Dendritic cell treated with granulocyte-macrophage colony-stimulating factor and Interleukin-4, amounts not matched to agents 40 ng/mL and 50 ng/mL, for 4 days (primary cell): ENCODE measurements at regions not wholly inside any gene's neighbourhood (a gene's known extent, or its start where the extent isn't known, plus 50 kb on each side); places are given as distances from the start of the nearest gene placed in this dataset.
A peak's percentile ranks its signal among the peaks of the same experiment; 100 is the strongest.

Experiments used
- H3K27ac Mint-ChIP-seq: one replicate; pipeline ENCODE4 v1.8.0; 2022; ENCODE audit warnings: mild to moderate bottlenecking, mixed read lengths
- H3K27me3 Mint-ChIP-seq: one replicate; pipeline ENCODE4 v1.8.0; 2022; ENCODE audit warnings: mild to moderate bottlenecking, mixed read lengths
- H3K36me3 Mint-ChIP-seq: one replicate; pipeline ENCODE4 v1.8.0; 2022; ENCODE audit warnings: low read depth, mixed read lengths
- H3K4me1 Mint-ChIP-seq: one replicate; pipeline ENCODE4 v1.8.0; 2022; ENCODE audit warnings: low read depth, mixed read lengths
- H3K4me3 Mint-ChIP-seq: one replicate; pipeline ENCODE4 v1.8.0; 2022; ENCODE audit warnings: mild to moderate bottlenecking, moderate library complexity, mixed read lengths
- H3K9me3 Mint-ChIP-seq: one replicate; pipeline ENCODE4 v1.8.0; 2022; ENCODE audit warnings: mixed read lengths
- intact Hi-C: fragments of 100-400 bp; cut with micrococcal nuclease; formaldehyde crosslinking; loops from one replicate; pipeline ENCODE4 v1.15.0; 2022

GRCh38 chr7:98495200-98495955, 94.5 kb upstream of the BAIAP2L1 start:
- Mint-ChIP-seq H3K9me3 (peaks cover 42% of the 10 kb centered on the region), H3K27ac (no peak overlapping the region), H3K4me3 (no peak overlapping the region), H3K4me1 (no peaks in the 10 kb centered on the region), H3K36me3 (no peaks in the 10 kb centered on the region), H3K27me3 (no peaks in the 10 kb centered on the region)
- intact Hi-C loops: no loop called here

GRCh38 chr7:98493030-98493778, 92.3 kb upstream of the BAIAP2L1 start:
- intact Hi-C loops: no loop called here
- no peaks in the 10 kb centered on the region for H3K4me1 Mint-ChIP-seq
- H3K4me3 Mint-ChIP-seq: no peak overlapping the region
- no peaks in the 10 kb centered on the region for H3K27me3 Mint-ChIP-seq
- no peaks in the 10 kb centered on the region for H3K36me3 Mint-ChIP-seq
- peaks cover 29% of the 10 kb centered on the region for H3K9me3 Mint-ChIP-seq
- H3K27ac Mint-ChIP-seq: no peak overlapping the region

DNA sequence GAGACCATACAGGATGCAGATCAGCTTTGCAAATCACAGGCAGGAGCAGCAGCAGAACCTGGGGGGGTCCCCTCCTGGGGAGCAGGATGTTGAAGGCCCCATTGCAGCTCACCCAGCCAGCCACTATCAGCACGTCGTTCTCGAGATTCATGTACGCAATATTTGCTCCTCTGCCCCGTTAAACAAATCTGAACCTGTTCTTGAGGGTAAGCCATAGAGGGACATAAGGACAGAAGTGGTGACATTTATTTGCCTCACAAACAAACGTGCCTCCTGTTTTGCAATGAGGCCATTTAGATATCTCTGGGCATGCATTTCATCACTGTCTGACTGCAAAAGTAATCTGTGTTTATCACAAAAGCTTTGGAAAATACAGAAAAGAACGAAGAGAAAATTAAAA, 87.3 kb upstream of the BAIAP2L1 start:
- Mint-ChIP-seq H3K27me3 (no peaks in the 10 kb centered on the region), H3K27ac (no peak overlapping the region), H3K9me3 (peaks cover 7% of the 10 kb centered on the region), H3K4me3 (no peak overlapping the region), H3K4me1 (no peaks in the 10 kb centered on the region), H3K36me3 (no peaks in the 10 kb centered on the region)
- intact Hi-C loops: no loop called here

- Mint-ChIP-seq H3K27me3 (no peaks in the 10 kb centered on the region), H3K27ac (no peak overlapping the region), H3K9me3 (peaks cover 7% of the 10 kb centered on the region), H3K4me1 (no peaks in the 10 kb centered on the region), H3K4me3 (no peak overlapping the region), H3K36me3 (no peaks in the 10 kb centered on the region)
- intact Hi-C loops: no loop called here
Measured at GRCh38 chr7:98483964-98484545, 83.2 kb upstream of the BAIAP2L1 start.

GRCh38 chr7:98483276-98483963, 82.5 kb upstream of the BAIAP2L1 start:
- no peaks in the 10 kb centered on the region for H3K36me3 Mint-ChIP-seq
- intact Hi-C loops: no loop called here
- peaks cover 7% of the 10 kb centered on the region for H3K9me3 Mint-ChIP-seq
- no peak overlapping the region for H3K4me3 Mint-ChIP-seq
- H3K27me3 Mint-ChIP-seq: no peaks in the 10 kb centered on the region
- no peak overlapping the region for H3K27ac Mint-ChIP-seq
- no peaks in the 10 kb centered on the region for H3K4me1 Mint-ChIP-seq

DNA sequence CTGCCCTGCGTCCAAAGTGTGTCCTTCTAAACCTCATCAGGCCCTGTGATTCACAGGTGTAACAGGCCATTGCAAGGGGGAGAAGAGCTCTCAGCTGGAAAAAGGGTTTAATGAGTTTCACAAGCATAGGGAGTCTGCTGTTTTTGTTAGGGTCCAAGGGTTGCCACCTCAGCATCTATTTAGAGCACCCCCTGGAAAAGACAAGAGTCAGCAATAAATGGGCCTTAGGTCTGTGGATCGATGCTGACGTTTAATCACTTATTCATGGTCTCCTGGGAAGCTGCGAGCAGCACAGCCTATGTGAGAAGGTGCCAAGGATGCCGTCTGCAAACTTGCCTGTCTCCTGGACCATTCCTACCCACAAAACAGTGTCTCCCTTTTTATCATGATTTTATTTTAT, 78.4 kb upstream of the BAIAP2L1 start:
- H3K27ac Mint-ChIP-seq: no peak overlapping the region
- H3K4me1 Mint-ChIP-seq: no peaks in the 10 kb centered on the region
- intact Hi-C loops: no loop called here
- H3K4me3 Mint-ChIP-seq: no peak overlapping the region
- H3K27me3 Mint-ChIP-seq: no peaks in the 10 kb centered on the region
- no peaks in the 10 kb centered on the region for H3K36me3 Mint-ChIP-seq
- no peaks in the 10 kb centered on the region for H3K9me3 Mint-ChIP-seq

DNA sequence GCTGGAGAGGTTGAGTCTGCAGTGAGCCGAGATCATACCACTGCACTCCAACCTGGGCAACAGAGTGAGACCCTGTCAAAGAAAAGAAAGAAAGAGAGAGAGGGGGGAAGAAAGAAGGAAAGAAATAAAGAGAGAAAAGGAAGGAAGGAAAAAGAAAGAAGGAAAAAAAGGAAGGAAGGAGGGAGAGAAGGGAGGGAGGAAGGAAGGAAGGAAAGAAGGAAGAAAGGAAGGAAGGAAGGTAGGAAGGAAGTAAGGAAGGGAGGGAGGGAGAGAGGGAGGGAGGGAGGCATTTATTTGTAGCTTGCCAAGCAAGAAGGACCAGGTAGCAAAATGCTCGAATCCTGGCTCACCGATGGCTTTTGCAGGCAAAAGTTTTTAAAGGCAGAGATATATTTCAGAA, 74.5 kb upstream of the BAIAP2L1 start:
- Mint-ChIP-seq H3K36me3 (no peaks in the 10 kb centered on the region), H3K27ac (no peak overlapping the region), H3K9me3 (no peaks in the 10 kb centered on the region), H3K4me1 (peaks cover 6% of the 10 kb centered on the region), H3K27me3 (peaks cover 16% of the 10 kb centered on the region), H3K4me3 (no peak overlapping the region)
- intact Hi-C loops: no loop called here

GRCh38 chr7:98474558-98474957, 73.7 kb upstream of the BAIAP2L1 start:
- intact Hi-C loops: no loop called here
- no peaks in the 10 kb centered on the region for H3K9me3 Mint-ChIP-seq
- no peak overlapping the region for H3K27ac Mint-ChIP-seq
- H3K4me1 Mint-ChIP-seq: peaks cover 6% of the 10 kb centered on the region
- peaks cover 23% of the 10 kb centered on the region for H3K27me3 Mint-ChIP-seq
- no peaks in the 10 kb centered on the region for H3K36me3 Mint-ChIP-seq
- H3K4me3 Mint-ChIP-seq: no peak overlapping the region

DNA sequence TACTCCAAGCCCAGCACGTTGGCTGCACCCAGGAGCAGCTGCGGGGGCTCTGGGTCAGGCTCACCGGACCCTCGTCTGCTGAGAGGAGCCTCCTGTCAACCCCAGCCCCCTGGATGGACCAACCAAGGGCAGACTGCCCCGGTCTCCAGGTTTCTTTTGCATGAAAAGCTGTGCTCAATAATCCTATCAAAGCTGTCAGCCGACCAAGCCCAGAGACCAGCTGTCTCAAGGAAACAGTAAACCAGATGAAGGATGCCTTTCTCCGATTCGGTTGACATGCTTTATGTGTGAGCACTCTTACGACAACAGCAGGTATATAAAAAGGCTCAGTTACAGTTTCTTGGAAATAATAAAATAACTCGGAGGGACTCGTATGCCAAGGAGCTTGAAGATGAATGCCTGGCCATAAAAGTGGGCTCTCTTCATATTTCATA, 71.6 kb upstream of the BAIAP2L1 start:
- intact Hi-C loops: no loop called here

DNA sequence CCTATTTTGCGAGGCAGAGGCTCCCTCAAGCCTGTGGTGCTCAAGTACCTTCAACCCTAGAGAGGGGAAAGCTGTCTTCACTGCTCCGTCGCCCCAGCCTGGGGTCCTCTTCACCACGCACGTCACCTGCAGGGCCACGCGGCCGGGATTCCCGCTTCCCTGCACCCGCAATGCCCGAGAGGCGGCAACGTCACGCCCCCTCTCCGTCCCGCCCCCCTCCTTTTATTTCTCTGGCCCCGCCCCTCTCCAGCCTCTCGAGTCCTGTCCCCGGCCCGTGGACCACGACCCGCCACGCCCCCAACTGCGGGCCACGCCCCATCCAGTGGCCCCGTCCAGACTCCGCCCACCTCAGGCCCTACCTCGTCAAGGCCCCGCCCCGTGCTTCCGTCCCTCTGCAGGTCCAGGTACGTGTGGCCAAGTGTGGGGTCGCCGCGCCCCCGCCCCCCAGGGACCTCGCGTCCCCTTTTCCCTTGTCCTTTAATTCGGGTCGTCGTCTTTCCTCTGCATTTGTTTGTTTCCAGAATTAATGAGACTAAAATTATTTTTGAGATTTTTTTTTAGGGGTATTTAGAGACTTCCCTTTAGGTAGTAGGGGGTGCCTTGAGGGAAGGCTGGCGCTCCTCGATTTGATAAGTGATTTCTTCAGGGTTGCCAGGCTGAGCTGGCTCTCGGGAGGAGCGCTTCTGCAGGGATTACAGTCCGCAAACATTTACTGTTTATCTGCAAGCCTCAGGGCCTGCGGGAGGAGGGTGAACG, 69.8 kb upstream of the BAIAP2L1 start:
- H3K27me3 Mint-ChIP-seq: peaks cover 30% of the 10 kb centered on the region
- H3K27ac Mint-ChIP-seq: no peak overlapping the region
- H3K4me1 Mint-ChIP-seq: peaks cover 6% of the 10 kb centered on the region
- H3K9me3 Mint-ChIP-seq: peaks cover 8% of the 10 kb centered on the region
- intact Hi-C loops: no loop called here
- no peaks in the 10 kb centered on the region for H3K36me3 Mint-ChIP-seq
- peak overlapping the region; percentile 50 for H3K4me3 Mint-ChIP-seq

More for the DNA sequence above, 71.6 kb upstream of the BAIAP2L1 start:
- no peak overlapping the region for H3K4me3 Mint-ChIP-seq
- no peaks in the 10 kb centered on the region for H3K36me3 Mint-ChIP-seq
- H3K4me1 Mint-ChIP-seq: peaks cover 6% of the 10 kb centered on the region
- H3K27ac Mint-ChIP-seq: no peak overlapping the region
- H3K9me3 Mint-ChIP-seq: peaks cover 6% of the 10 kb centered on the region
- H3K27me3 Mint-ChIP-seq: peaks cover 30% of the 10 kb centered on the region

- peaks cover 6% of the 10 kb centered on the region for H3K4me1 Mint-ChIP-seq
- H3K27me3 Mint-ChIP-seq: peaks cover 30% of the 10 kb centered on the region
- intact Hi-C loops: no loop called here
- H3K9me3 Mint-ChIP-seq: peaks cover 8% of the 10 kb centered on the region
- no peaks in the 10 kb centered on the region for H3K36me3 Mint-ChIP-seq
- no peak overlapping the region for H3K27ac Mint-ChIP-seq
- no peak overlapping the region for H3K4me3 Mint-ChIP-seq
Measured at GRCh38 chr7:98469088-98469487, 68.2 kb upstream of the BAIAP2L1 start.

- H3K27me3 Mint-ChIP-seq: peaks cover 30% of the 10 kb centered on the region
- peaks cover 8% of the 10 kb centered on the region for H3K9me3 Mint-ChIP-seq
- no peak overlapping the region for H3K4me3 Mint-ChIP-seq
- intact Hi-C loops: no loop called here
- no peak overlapping the region for H3K27ac Mint-ChIP-seq
- H3K36me3 Mint-ChIP-seq: no peaks in the 10 kb centered on the region
- H3K4me1 Mint-ChIP-seq: peaks cover 6% of the 10 kb centered on the region
Measured at GRCh38 chr7:98467570-98468312, 66.9 kb upstream of the BAIAP2L1 start.

DNA sequence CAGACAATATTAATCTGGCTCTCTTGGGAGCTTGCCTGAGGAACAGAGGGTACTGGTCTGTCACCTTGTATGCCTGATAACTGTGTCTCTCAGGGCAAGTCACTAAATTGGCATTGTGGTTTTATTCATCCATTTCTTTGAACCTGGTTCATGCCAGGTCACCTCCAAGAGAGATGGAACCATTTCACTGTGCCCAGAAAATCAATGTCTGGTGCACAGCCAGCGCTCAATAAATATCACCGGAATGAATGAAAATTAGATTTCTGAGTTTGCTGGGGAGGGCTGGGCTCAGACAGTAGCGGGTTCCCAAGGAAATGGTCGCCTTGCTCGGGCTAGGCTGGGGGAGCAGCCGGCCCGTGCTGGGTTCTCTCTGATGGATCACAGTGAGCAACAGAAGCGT, 64.1 kb upstream of the BAIAP2L1 start:
- H3K4me3 Mint-ChIP-seq: no peak overlapping the region
- no peaks in the 10 kb centered on the region for H3K4me1 Mint-ChIP-seq
- intact Hi-C loops: no loop called here
- peaks cover 8% of the 10 kb centered on the region for H3K9me3 Mint-ChIP-seq
- no peaks in the 10 kb centered on the region for H3K36me3 Mint-ChIP-seq
- no peak overlapping the region for H3K27ac Mint-ChIP-seq
- H3K27me3 Mint-ChIP-seq: peaks cover 11% of the 10 kb centered on the region
